ENCODE measurements at regions not wholly inside any gene's neighbourhood (a gene's known extent, or its start where the extent isn't known, plus 50 kb on each side); places are given as distances from the start of the nearest gene placed in this dataset.

DNA sequence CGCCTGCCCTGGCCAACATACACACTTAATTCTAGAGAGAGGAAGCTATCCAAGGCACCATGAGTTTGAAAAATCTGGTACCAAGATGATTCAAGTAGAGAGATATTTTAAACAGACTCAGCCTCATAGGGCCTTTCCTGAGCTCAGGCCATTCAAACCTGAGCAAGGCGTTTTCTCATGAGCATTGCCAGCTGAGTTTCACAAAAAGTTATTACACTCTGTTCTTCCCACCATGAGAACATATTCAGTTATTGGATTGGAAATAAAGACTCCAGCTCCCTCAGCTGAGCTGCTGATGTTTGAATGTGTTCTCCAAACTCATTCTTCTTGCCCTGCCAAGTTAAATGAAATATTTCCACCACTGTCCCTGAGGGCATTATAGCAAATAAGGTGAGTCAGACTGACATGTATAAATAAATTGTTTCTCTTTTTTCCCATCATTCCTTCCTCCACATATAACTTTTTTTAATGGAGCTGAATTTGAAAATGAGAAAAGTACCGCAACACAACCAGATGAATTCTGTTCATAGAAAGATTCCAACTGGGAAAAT, 429.6 kb downstream of the RAB28 start:
- DNase-seq (ENCODE audit: low read depth, low spot score), result no peak

- no peak for DNase-seq (ENCODE audit: low read depth, low spot score)
These were observed 436.5 kb downstream of the RAB28 start for GRCh38 chr4:13047591-13047990.

DNA sequence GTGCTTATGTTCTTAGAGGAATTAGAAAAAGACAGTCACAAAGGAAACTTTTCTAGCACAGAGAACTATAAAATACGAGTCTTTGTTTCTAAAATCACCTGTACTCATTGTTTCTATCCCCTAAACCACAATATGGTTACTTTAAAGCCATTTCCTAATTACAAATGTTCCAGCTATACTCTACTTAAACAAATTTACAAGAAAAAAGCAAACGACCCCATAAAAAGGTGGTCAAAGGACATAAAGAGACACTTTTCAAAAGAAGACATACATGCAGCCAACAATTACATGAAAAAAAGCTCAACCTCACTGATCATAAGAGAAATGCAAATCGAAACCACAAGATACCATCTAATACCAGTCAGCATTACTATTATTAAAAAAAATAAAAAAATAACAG, 447.3 kb downstream of the RAB28 start:
- DNase-seq (ENCODE audit: low read depth, low spot score), result no peak

GRCh38 chr4:13032936-13033335, 451.2 kb downstream of the RAB28 start:
- DNase-seq (ENCODE audit: low read depth, low spot score), result no peak

DNA sequence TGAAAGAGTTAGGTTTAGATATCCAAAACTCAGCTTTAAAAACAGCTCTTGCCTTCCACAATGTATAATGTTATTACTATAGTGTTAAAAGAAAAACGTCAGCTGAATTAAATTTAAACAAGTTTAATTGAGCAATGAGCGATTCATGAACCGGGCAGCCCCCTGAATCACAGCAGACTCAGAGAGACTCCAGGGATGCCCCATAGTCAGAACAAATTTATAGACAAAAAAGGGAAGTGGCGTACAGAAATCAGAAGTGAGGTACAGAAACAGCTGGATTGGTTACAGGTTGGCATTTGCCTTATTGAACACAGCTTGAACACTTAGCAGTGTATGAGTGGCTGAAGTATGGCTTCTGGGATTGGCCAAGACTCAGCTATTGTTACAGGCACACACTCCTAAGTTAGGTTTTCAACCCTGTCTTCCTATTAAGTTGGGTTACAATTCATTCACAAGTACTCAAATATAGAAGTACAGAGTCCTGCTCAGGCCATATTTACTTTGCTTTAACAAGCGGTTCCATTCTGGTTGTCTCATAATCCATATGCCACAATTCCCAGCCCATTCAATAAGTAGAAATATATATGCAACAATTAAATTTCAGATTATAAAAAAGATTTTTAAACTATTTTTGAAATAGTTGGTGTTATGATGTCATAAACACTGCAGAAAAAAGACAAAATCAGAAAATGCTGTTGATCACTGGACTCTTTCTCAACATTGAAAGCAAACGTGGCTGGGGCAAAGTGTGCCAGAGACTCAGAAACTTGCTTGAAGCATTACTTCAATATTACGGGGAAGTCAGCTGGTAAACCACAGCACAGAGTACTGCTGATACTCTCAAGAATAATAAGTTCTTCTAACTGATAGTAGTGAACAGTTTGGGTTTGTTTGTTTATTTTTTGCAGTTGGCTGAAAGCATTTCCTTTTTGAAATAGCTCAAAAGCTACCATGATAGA, 459.7 kb downstream of the RAB28 start:
- no peak for DNase-seq (ENCODE audit: low read depth, low spot score)

GRCh38 chr4:13007802-13008470, 476.2 kb downstream of the RAB28 start:
- no peak for DNase-seq (ENCODE audit: low read depth, low spot score)

DNA sequence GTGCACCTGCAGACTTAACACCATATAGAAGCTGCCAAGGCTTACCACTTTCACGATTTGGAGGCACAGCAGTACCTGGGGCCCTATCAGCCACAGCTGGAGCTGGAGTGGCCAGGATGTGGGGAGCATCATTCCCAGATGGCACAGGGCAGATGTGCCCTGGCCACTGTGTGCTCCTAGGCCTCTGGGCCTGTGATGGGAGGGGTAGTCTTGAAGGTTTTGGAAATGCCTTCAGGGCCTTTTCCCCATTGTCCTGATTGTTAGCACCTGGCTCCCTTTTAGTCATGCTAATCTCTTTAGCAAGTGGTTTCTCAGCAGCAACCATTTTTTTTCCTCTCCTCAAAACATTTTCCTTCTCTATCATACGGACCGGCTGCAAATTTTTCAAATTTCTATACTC, 490.2 kb downstream of the RAB28 start:
- DNase-seq (ENCODE audit: low read depth, low spot score), result no peak

- DNase-seq (ENCODE audit: low read depth, low spot score), result no peak
These were observed 496.9 kb downstream of the RAB28 start for GRCh38 chr4:12987284-12987683.

DNA sequence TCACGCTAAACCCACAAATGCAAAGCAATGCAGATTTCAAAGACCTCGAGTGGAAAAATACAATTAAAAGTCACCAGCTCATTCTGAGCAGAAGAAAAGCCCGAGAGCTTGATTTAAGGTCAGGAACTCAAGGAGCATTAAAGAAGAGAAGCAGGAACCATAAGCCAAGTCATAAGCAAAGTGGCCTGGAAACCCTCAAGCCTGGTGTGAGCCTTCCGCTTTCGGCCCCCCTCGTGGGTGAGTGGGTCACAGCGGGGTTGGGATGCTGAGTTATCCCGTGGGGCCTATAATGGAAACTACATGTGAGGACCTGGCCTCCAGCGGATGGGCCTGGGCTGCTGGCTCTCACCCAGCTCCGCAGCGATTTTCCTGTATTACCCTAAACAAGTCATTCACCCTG, 504.3 kb downstream of the RAB28 start:
- DNase-seq (ENCODE audit: low read depth, low spot score), result no peak

DNA sequence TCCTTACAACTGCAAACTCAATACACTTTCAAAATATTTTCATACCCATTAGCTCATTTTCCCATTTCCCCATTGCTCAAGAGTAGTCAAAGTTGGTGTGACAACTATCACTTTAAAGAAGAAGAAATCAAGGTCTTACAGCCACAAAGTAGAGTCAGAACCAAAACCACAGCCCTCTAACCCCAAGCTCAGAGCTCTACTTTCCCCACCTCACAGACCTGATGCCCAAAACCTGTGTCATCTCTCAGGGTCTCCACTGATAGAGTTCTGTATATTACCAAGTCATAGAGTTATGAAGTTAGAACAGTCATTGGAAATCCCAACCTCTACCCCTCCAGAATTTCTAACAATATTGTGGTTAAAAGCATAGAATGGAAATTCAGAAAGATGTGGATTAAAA, 505.8 kb downstream of the RAB28 start:
- DNase-seq (ENCODE audit: low read depth, low spot score), result no peak

DNA sequence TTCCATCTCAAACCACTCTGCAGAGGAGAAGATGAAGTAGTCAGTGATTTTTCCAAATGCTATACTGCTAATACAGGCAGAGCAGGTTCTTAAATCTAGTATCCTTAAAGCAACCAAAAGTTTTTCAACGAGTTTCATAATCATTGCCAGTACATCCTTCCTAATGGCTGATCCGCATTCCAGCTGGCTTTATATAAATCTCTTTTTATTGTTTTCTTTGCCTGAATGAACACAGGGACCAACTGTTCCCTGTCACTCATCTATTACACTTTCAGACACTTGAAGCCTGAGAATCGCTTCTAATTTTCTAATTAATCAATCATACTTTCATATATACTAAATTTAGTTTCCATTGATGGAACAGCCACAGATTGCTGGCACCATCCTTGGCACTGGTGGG, 508.6 kb downstream of the RAB28 start:
- no peak for DNase-seq (ENCODE audit: low read depth, low spot score)

DNA sequence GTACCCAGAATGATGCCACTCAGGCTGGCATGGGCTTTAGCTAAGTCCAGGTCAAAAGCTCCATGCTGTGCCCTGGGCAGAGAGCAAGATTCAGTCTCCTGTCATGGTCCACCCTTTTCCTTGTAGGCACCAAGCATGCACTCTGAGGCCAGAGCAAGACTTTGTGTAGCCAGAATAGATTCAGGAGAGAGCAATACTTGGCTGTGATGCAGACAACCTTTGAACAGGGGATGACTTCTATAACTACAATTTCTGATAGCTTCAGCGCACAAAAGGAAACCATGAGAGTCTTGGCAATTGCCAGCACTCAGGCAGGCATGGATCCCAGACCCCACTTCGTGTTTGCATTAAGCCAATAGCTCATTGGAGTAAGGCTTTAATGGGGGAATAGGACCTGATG, 510.6 kb downstream of the RAB28 start:
- DNase-seq (ENCODE audit: low read depth, low spot score), result no peak

GRCh38 chr4:12968345-12968744, 515.8 kb downstream of the RAB28 start:
- DNase-seq (ENCODE audit: low read depth, low spot score), result no peak

- DNase-seq (ENCODE audit: low read depth, low spot score), result no peak
These were observed 517.4 kb downstream of the RAB28 start for GRCh38 chr4:12966726-12967125.

- no peak for DNase-seq (ENCODE audit: low read depth, low spot score)
These were observed 518.8 kb downstream of the RAB28 start for GRCh38 chr4:12965334-12965733.

GRCh38 chr4:12963912-12964311, 520.2 kb downstream of the RAB28 start:
- DNase-seq (ENCODE audit: low read depth, low spot score), result no peak

DNA sequence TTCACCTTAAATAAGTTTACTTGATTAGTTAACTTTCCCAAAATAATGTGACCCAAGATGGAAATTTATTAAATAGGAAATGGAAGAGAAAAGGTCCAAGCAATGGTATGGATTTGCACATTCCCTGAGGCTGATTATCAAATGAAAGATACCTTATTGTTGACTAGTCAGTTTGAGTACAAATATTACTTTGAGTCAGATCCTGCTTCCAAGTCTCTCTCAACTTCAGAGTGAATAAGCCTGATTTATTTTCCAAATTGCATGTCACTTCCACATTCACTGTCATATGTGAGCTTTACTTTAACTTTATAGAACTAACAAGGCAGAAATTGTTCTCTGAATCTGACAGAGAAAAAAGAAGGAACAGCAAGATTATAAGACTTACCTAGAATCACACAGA, 520.8 kb downstream of the RAB28 start:
- no peak for DNase-seq (ENCODE audit: low read depth, low spot score)

- no peak for DNase-seq (ENCODE audit: low read depth, low spot score)
These were observed 522.4 kb downstream of the RAB28 start for GRCh38 chr4:12961713-12962112.

DNA sequence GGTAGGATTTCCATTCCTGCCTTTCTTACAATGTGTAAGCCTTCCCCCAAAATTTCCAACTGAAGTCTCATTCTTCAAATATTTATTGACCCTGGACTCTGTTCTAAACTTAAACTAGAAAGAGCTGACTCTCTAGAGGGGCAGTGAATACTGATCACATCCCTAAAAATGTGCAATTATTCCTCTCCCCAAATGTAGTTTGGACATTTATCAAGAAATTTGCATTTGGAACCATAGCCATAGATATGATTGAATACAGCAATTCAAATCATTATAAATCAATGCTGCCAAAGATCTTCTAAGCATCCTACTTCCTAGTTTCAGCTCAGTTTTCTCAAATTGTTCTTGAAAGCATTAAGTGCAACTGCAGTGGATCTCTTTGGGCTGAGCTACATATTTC, 525.7 kb downstream of the RAB28 start:
- DNase-seq (ENCODE audit: low read depth, low spot score), result no peak

- DNase-seq (ENCODE audit: low read depth, low spot score), result no peak
These were observed 527.0 kb downstream of the RAB28 start for GRCh38 chr4:12957108-12957507.

DNA sequence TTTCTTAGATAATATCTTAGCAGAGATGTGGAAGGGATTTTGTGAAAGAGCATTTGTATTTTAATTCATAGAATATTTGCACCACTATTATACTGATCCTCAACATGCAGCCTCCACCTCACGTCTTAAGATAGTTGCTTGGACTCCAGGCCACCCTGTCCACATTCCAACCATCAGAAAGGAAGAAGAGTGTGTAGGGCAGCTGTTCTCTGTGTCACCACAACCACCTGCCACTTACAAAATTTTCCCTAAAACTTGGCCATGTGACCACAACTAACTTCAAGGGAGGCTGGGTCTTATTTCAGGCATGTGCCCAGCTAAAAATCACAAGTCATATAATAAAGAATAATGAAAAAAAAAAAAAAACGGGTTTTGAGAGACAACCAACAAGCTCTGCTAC, 528.1 kb downstream of the RAB28 start:
- DNase-seq (ENCODE audit: low read depth, low spot score), result no peak

GRCh38 chr4:12949719-12950490, 534.2 kb downstream of the RAB28 start:
- no peak for DNase-seq (ENCODE audit: low read depth, low spot score)

Data from brain pericyte (primary cell).